HK-2 (cell line): ENCODE measurements at regions not wholly inside any gene's neighbourhood (a gene's known extent, or its start where the extent isn't known, plus 50 kb on each side); places are given as distances from the start of the nearest gene placed in this dataset.

Experiments
- DNase-seq: peaks from one replicate; pipeline ENCODE4 v3.0.0-alpha.2; 2018; ENCODE audit not compliant: unreplicated experiment

- no peak for DNase-seq
Observed at GRCh38 chr2:191610756-191611155, 67.2 kb upstream of the NABP1 start.

GRCh38 chr2:191611614-191612013 lies 66.3 kb upstream of the NABP1 start:
- DNase-seq, result no peak

GRCh38 chr2:191612496-191612895 lies 65.4 kb upstream of the NABP1 start:
- DNase-seq, result no peak

DNA sequence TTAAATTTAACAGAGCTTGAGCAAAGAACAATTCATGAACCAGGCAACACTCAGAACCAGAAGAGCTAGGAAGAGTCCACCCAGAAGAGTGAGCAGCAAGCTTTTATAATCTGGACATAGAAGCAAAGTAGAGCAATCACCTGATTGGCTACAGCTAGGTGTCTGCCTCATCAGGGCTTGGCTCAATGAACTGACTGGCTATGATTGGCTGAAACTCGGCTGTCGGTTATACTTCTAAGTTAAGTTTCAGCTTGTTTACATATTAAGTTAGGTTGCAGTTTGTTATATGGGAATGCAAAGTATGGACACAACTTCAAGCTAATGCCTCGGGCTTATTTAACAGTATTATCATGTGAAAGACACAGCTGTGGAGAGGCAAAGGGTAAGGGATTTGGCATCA lies 63.2 kb upstream of the NABP1 start:
- no peak for DNase-seq

- no peak for DNase-seq
Observed at GRCh38 chr2:191615596-191615995, 62.3 kb upstream of the NABP1 start.

GRCh38 chr2:191617575-191617974 lies 60.4 kb upstream of the NABP1 start:
- DNase-seq, result no peak

GRCh38 chr2:191618046-191618780 lies 59.7 kb upstream of the NABP1 start:
- DNase-seq, result no peak

- no peak for DNase-seq
Observed at GRCh38 chr2:191618786-191619185, 59.1 kb upstream of the NABP1 start.

DNA sequence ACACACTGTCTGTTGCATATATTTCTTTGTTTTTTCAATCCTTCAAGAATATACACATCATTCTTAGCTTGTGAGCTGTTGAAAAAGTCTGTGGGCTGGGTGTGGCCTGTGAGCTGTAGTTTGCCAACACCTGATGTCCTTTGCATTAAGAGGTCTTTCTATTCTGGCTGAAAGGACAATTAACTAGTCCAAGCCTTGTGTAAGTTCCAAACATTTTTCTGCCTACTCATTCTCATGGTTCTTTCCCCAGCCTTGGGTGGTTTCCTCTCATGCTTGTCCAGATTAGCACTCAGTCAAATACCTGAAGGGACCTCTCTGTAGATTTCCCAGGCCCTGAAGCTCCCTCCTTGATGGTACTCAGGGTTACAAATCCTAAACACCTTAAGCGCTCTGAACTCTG lies 57.8 kb upstream of the NABP1 start:
- DNase-seq, result no peak

DNA sequence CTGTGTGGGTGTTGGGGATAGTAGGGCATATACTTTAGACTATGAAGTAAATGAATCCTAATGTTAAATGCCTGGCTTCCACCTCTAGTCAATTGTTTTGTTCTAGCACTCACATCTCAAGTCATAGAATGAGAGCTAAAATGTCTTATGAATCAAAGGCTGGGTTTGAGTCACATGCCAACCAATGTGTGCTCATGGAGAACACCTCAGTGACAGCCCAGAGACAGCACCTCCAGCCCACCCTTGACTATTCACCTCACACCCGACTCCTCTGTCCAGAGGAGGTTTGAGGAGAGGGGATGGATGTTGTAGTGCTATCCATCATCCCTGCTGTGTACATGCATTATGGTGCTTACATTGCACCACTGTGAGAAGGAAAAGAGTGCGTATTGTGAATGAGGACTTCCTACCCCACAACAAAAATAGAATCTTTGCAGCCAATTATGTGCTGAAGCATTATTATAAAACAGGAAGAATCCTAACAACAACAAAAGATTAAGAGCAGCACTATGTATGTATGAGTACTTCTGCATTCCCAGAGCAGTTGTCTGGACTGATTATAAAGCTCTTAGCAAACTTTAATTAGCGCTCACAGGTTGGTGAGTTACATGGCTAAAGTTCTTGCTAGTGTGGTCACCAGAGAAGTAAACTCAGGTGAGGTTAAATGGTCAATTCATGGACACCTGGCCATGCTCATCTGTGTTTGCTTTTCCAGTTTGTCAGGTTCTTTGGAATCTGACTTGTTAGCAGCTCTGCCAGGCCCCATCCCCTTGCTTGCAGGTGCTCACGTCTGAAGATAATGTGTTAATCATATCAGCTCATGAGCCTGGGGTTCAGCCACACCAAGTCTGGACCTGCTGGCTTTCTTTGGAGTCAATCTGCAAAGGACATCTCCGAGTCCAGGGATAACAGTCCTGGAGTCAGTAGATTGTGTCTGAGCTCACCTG lies 55.3 kb upstream of the NABP1 start:
- DNase-seq, result no peak

DNA sequence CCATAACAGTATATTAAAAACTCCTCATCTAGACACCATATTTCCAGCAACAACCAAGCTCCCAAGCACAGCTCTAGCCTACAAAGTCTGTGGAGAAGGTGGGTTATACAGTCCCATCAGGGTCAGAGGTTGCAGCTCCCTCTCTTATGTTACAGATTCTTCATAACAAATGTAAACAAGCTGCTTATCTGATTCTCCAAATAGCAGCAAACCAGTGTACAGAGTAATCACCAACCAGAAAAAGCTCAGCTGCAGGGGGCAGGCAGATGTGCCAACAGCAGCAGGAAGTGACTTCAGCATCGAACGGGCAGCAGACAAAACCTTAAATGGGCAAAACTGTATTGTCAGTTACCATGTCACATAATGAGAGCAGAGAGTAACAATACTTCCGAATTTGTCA lies 52.9 kb upstream of the NABP1 start:
- DNase-seq, result no peak

DNA sequence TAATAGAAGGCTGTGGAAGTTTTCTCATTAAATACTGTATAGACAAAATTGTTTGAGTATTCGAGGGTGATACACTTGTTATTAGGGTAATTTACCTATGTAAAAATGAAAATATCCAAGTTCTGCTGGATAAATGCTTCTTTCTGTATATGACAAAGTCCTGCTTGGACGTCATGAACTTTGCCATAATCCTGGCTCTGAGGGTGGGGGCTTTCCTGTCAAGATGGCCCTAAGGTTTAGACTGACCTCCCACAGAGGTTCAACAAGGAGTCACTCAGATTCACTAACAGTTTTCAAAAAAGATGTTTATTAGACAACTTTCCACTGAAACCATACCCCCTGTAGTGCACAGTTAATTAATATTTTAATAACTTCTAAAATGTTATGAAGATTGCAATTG lies 52.5 kb upstream of the NABP1 start:
- no peak for DNase-seq

- no peak for DNase-seq
Observed at GRCh38 chr2:191626497-191627151, 51.3 kb upstream of the NABP1 start.

- no peak for DNase-seq
Observed at GRCh38 chr2:191627518-191627917, 50.4 kb upstream of the NABP1 start.
